B cell (primary cell): ENCODE measurements at regions not wholly inside any gene's neighbourhood (a gene's known extent, or its start where the extent isn't known, plus 50 kb on each side); places are given as distances from the start of the nearest gene placed in this dataset.

Experiments used
- ATAC-seq: fragments of 200-7000 bp; cut with Tn5 transposase; one replicate; pipeline ENCODE4 v1.10.0; 2021; ENCODE audit warnings: low read depth, mild to moderate bottlenecking, moderate number of reproducible peaks, moderate library complexity
- CTCF ChIA-PET: fragments of 350-600 bp; sonication (Branson Sonifier 250); formaldehyde crosslinking; loops from one replicate; lab custom pipeline; 2021; ENCODE audit warnings: antibody characterized with exemption, inconsistent platforms; lab: Charles Lee
- POLR2A ChIA-PET: fragments of 350-600 bp; sonication (Branson Sonifier 250); formaldehyde crosslinking; loops from one replicate; lab custom pipeline; 2021; ENCODE audit warnings: antibody characterized with exemption; lab: Charles Lee
- DNase-seq: peaks from one replicate; pipeline ENCODE4 v3.0.0; 2013
- H2AFZ ChIP-seq: 2 replicates; pipeline ENCODE4 v1.6.1; 2012; ENCODE audit warnings: mild to moderate bottlenecking, low read depth, low read length; ENCODE audit not compliant: insufficient read depth, poor library complexity, severe bottlenecking
- H3K27ac ChIP-seq, 2 donors: 1 replicate in 1 of 2; 2 replicates in 1 of 2; pipeline ENCODE4 v1.5.1; 2012 to 2013; ENCODE audit warnings: low read length in 2 of 2, mild to moderate bottlenecking in 2 of 2, moderate library complexity in 1 of 2
- H3K27me3 ChIP-seq, 4 experiments: fragments of 200-600 bp in 1 of 4; sonication (generic) in 1 of 4; replicated peaks in 1 of 4; 1 replicate in 2 of 4; 2 replicates in 2 of 4; pipeline versions ENCODE4 v1.6.1 to v1.7.0; 2013 to 2016; ENCODE audit warnings: low read length in 3 of 4, mild to moderate bottlenecking in 2 of 4, mixed read lengths in 1 of 4, moderate library complexity in 1 of 4; ENCODE audit not compliant: insufficient read depth in 4 of 4, control insufficient read depth in 3 of 4; ENCODE audit errors: control extremely low read depth in 1 of 4
- H3K36me3 ChIP-seq, 2 experiments: replicated peaks in 1 of 2; 1 replicate in 1 of 2; 2 replicates in 1 of 2; pipeline versions ENCODE4 v1.6.1 to v1.7.1; 2013; ENCODE audit warnings: low read length in 1 of 2; ENCODE audit not compliant: insufficient read depth in 2 of 2, control insufficient read depth in 1 of 2; ENCODE audit errors: control extremely low read depth in 1 of 2, extremely low read depth in 1 of 2
- H3K4me1 ChIP-seq, 2 donors: fragments of 200-600 bp in 1 of 2; sonication (generic) in 1 of 2; 1 replicate in 1 of 2; 2 replicates in 1 of 2; pipeline versions ENCODE4 v1.5.1 to v1.6.1; 2013 to 2017; ENCODE audit warnings: low read length in 2 of 2; ENCODE audit not compliant: control insufficient read depth in 2 of 2, insufficient read depth in 2 of 2
- H3K4me2 ChIP-seq: replicated peaks from 2 replicates; pipeline ENCODE3; 2012; ENCODE audit warnings: mild to moderate bottlenecking, low read depth, low read length; ENCODE audit not compliant: poor library complexity, severe bottlenecking
- H3K4me3 ChIP-seq, 5 experiments: fragments of 200-600 bp in 1 of 5; sonication (generic) in 1 of 5; 1 replicate in 3 of 5; 2 replicates in 2 of 5; pipeline versions ENCODE4 v1.5.1 to v1.7.0; 2011 to 2016; ENCODE audit warnings: low read length in 4 of 5, mild to moderate bottlenecking in 4 of 5, low read depth in 2 of 5, control low read depth in 1 of 5, moderate library complexity in 1 of 5; ENCODE audit not compliant: insufficient read depth in 1 of 5; ENCODE audit errors: control extremely low read depth in 1 of 5, extremely low read depth in 1 of 5
- H3K79me2 ChIP-seq: fragments of 200-600 bp; sonication (generic); one replicate; pipeline ENCODE4 v1.6.0; 2016; ENCODE audit warnings: low read length; ENCODE audit not compliant: control insufficient read depth, insufficient read depth
- H3K9ac ChIP-seq: fragments of 200-600 bp; sonication (generic); 2 replicates; pipeline ENCODE4 v1.6.1; 2017; ENCODE audit warnings: mild to moderate bottlenecking, low read length, moderate library complexity
- H3K9me3 ChIP-seq, 3 donors: one replicate each; pipeline versions ENCODE4 v1.6.1 to v1.7.1; 2013; ENCODE audit warnings: low read length in 2 of 3; ENCODE audit not compliant: control insufficient read depth in 2 of 3, insufficient read depth in 1 of 3; ENCODE audit errors: control extremely low read depth in 1 of 3
- H4K20me1 ChIP-seq: 2 replicates; pipeline ENCODE4 v1.6.0; 2012; ENCODE audit warnings: mild to moderate bottlenecking, low read length; ENCODE audit not compliant: insufficient read depth, control insufficient read depth, poor library complexity, severe bottlenecking
- H3K27ac Mint-ChIP-seq: one replicate; pipeline ENCODE4 v1.8.0; 2021; ENCODE audit warnings: mixed read lengths
- H3K27me3 Mint-ChIP-seq: one replicate; pipeline ENCODE4 v1.8.0; 2021; ENCODE audit warnings: mixed read lengths
- H3K4me1 Mint-ChIP-seq: one replicate; pipeline ENCODE4 v1.8.0; 2021; ENCODE audit warnings: mixed read lengths
- H3K4me3 Mint-ChIP-seq: one replicate; pipeline ENCODE4 v1.8.0; 2021; ENCODE audit warnings: mixed read lengths
- H3K9me3 Mint-ChIP-seq: one replicate; pipeline ENCODE4 v1.8.0; 2022; ENCODE audit warnings: mixed read lengths; ENCODE audit not compliant: insufficient read depth
- CTCF ChIP-seq: fragments of 200-600 bp; IDR thresholded peaks from one replicate; pipeline ENCODE4 v1.8.0; 2022; ENCODE audit warnings: antibody characterized with exemption, mild to moderate bottlenecking
- EZH2 ChIP-seq: IDR thresholded peaks from 2 replicates; pipeline ENCODE4 v1.6.1; 2012; ENCODE audit warnings: borderline replicate concordance, low read depth, mild to moderate bottlenecking, moderate library complexity, low read length; ENCODE audit not compliant: insufficient read depth, poor library complexity, severe bottlenecking
- WGBS: methylation state at CpG from one replicate; pipeline ENCODE4 v1.1.5; 2013; ENCODE audit warnings: missing lambda C conversion rate; ENCODE audit not compliant: insufficient coverage; 5-methylcytosine and 5-hydroxymethylcytosine counted together
- intact Hi-C: fragments of 100-400 bp; cut with micrococcal nuclease; formaldehyde crosslinking; loops from one replicate; pipeline ENCODE4 v1.10.0; 2022

GRCh38 chr18:67192535-67192934 lies 324.0 kb downstream of the DSEL start:
- no peaks in the 10 kb centered on the region for H3K4me1 Mint-ChIP-seq
- no peaks in the 10 kb centered on the region for H3K9me3 ChIP-seq
- WGBS: 67% methylated on average over 3 of the region's 5 CpGs

DNA sequence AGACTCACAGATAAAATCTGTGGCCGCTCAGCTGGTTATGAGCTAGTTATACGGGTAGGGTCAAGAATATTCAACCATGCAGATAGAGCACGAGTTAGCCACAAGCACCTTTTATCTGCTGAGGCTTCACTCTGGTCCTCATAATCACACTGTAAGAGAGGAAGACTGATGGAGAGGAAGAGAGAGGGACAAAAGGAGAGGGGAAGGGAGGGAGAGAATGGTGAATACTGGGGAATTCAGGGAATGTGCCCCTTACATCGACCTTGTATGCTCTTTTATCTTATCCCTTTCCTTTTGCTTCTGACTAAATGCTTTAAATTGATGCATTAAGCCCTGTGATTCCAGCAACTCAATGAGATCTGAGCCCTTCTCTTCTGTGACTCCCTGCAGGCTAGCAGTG lies 333.1 kb downstream of the DSEL start:
- no peak overlapping the region for H3K4me2 ChIP-seq
- H3K36me3 ChIP-seq: no peaks in the 10 kb centered on the region
- no peak overlapping the region for H3K9ac ChIP-seq
- ATAC-seq (no peak), DNase-seq (no peak)
- Mint-ChIP-seq H3K27me3 (no peaks in the 10 kb centered on the region), H3K27ac (no peak overlapping the region), H3K9me3 (no peaks in the 10 kb centered on the region), H3K4me1 (no peaks in the 10 kb centered on the region), H3K4me3 (no peak overlapping the region)
- intact Hi-C loops: no loop called here
- 0% methylated on average over 1 of the region's 4 CpGs for WGBS
- no peak overlapping the region for H2AFZ ChIP-seq
- H3K4me3 ChIP-seq: no peak overlapping the region
- no peaks in the 10 kb centered on the region for H3K79me2 ChIP-seq
- ChIA-PET POLR2A (no interaction called here), CTCF (no interaction called here)
- H3K9me3 ChIP-seq: no peaks in the 10 kb centered on the region
- no peak overlapping the region for H3K27ac ChIP-seq
- no peaks in the 10 kb centered on the region for H4K20me1 ChIP-seq
- TF ChIP-seq CTCF (no peak), EZH2 (no peak)
- no peaks in the 10 kb centered on the region for H3K4me1 ChIP-seq
- no peaks in the 10 kb centered on the region for H3K27me3 ChIP-seq

More at GRCh38 chr18:67192535-67192934, 324.0 kb downstream of the DSEL start:
- Histone ChIP-seq H3K4me1 (no peaks in the 10 kb centered on the region), H2AFZ (no peak overlapping the region), H3K4me3 (no peak overlapping the region), H3K79me2 (no peaks in the 10 kb centered on the region), H3K36me3 (no peaks in the 10 kb centered on the region), H3K4me2 (no peak overlapping the region), H3K27ac (no peak overlapping the region), H4K20me1 (no peaks in the 10 kb centered on the region), H3K9ac (no peak overlapping the region), H3K27me3 (peaks cover 0 to 3% (median 0%) of the 10 kb centered on the region in 4 experiments)
- DNase-seq (no peak), ATAC-seq (no peak)
- no peak overlapping the region for H3K27ac Mint-ChIP-seq
- no peak overlapping the region for H3K4me3 Mint-ChIP-seq
- no peaks in the 10 kb centered on the region for H3K9me3 Mint-ChIP-seq
- intact Hi-C loops: no loop called here
- TF ChIP-seq EZH2 (no peak), CTCF (no peak)
- CTCF ChIA-PET: no interaction called here
- POLR2A ChIA-PET: no interaction called here
- no peaks in the 10 kb centered on the region for H3K27me3 Mint-ChIP-seq
